LNCaP clone FGC (cell line): ENCODE measurements at regions not wholly inside any gene's neighbourhood (a gene's known extent, or its start where the extent isn't known, plus 50 kb on each side); places are given as distances from the start of the nearest gene placed in this dataset.

Source experiments
- DNase-seq: peaks from one replicate; pipeline ENCODE4 v3.0.0-alpha.2; 2011; ENCODE audit warnings: low read depth
- H3K4me3 ChIP-seq: 2 replicates; pipeline ENCODE4 v1.5.1; 2011; ENCODE audit warnings: mild to moderate bottlenecking, low read depth, low read length, control low read depth
- TF ChIP-seq, protein P1 (sequence below): IDR thresholded peaks from 2 replicates; pipeline ENCODE4 v1.5.1; 2012; ENCODE audit warnings: mild to moderate bottlenecking; ENCODE audit not compliant: control insufficient read depth, insufficient read depth; ENCODE audit errors: extremely low read depth

DNA sequence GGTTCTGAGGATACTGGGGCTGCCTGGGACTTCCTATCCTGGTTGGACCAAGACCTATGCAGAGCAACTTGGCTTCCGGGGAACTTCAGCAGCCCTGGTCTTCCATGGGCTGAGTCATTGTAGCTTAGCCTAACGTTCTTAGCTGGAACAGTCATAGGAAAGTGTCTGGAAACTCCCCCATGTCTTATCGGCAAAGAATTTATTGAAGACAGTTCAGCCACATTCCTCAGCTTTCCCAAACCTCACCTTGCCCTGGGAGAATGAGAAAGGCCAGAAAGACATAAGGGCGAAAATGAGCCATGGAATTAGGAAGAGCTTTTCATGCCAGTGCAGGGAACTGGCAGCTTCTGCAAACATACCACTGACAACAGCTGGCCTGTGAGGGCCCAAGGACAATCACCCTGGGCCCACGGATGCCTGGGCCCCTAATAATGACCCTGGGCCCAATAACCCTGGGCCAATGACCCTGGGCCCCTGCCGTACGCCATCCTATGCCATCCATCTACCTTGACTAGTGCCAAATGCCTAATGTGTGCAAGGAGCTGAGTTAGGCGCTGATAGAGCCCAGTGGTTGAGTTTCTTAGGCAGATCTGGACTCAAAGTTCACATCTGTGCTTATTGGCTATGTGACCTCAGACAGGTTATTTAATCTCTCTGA, 114.4 kb upstream of the GADD45A start:
- TF ChIP-seq, protein P1, sequence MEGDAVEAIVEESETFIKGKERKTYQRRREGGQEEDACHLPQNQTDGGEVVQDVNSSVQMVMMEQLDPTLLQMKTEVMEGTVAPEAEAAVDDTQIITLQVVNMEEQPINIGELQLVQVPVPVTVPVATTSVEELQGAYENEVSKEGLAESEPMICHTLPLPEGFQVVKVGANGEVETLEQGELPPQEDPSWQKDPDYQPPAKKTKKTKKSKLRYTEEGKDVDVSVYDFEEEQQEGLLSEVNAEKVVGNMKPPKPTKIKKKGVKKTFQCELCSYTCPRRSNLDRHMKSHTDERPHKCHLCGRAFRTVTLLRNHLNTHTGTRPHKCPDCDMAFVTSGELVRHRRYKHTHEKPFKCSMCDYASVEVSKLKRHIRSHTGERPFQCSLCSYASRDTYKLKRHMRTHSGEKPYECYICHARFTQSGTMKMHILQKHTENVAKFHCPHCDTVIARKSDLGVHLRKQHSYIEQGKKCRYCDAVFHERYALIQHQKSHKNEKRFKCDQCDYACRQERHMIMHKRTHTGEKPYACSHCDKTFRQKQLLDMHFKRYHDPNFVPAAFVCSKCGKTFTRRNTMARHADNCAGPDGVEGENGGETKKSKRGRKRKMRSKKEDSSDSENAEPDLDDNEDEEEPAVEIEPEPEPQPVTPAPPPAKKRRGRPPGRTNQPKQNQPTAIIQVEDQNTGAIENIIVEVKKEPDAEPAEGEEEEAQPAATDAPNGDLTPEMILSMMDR = no peak
- H3K4me3 ChIP-seq = no peak overlapping the region
- no peak for DNase-seq

GRCh38 chr1:67571406-67571805, 113.6 kb upstream of the GADD45A start:
- DNase-seq = no peak
- TF ChIP-seq, protein P1 = no peak
- H3K4me3 ChIP-seq = no peak overlapping the region

GRCh38 chr1:67571901-67572593, 113.0 kb upstream of the GADD45A start:
- TF ChIP-seq, protein P1 = no peak
- DNase-seq = no peak
- no peak overlapping the region for H3K4me3 ChIP-seq

- peak; percentile 90 for DNase-seq
- no peak overlapping the region for H3K4me3 ChIP-seq
- TF ChIP-seq, protein P1 = no peak
Measured at GRCh38 chr1:67572594-67573221, 112.3 kb upstream of the GADD45A start.

GRCh38 chr1:67573311-67573872, 111.6 kb upstream of the GADD45A start:
- TF ChIP-seq, protein P1 = no peak
- no peak overlapping the region for H3K4me3 ChIP-seq
- no peak for DNase-seq

GRCh38 chr1:67574221-67574620, 110.8 kb upstream of the GADD45A start:
- no peak overlapping the region for H3K4me3 ChIP-seq
- TF ChIP-seq, protein P1 = no peak
- no peak for DNase-seq
